ENCODE measurements at regions not wholly inside any gene's neighbourhood (a gene's known extent, or its start where the extent isn't known, plus 50 kb on each side); places are given as distances from the start of the nearest gene placed in this dataset.
"Not testable (repeated sequence)": the region's sequence is repeated elsewhere in the genome, so short reads cannot be mapped to it uniquely, and the experiment has no call there.

DNA sequence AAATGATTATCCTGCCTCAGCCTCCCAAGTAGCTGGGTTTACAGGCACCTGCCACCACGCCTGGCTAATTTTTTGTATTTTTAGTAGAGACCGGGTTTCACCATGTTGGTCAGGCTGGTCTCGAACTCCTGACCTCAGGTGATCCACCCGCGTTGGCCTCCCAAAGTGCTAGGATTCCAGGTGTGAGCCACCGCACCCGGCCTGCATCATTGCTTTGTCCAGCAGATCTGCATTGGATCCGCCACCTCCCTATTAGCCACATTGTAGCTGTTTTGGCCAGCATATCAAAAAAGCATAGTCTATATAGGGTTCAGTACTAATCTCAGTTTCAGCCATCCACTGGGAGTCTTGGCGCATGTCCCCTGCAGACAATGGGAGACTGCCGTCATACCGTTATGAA lies 194.6 kb upstream of the SHH start:
- DNase-seq (ENCODE audit: low spot score): not testable (repeated sequence)

DNA sequence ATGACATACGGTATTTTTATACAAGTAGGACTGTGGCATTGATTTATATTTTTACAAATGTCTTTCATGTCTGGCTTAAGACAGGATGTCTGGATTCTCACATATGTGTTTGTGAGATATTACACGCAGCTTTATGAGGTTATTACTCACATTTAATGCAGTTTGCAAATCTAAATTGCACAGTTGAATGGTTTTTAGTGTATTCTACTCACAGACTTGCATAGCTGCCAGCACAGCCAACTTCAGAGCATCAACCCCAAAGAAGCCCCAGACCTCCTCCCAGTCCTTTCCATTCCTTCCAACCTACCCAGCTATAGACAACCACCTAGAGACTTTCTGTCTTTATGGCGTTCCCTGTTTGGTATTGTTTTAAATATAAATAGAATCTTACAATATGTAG lies 193.8 kb upstream of the SHH start:
- DNase-seq (ENCODE audit: low spot score): no peak

DNA sequence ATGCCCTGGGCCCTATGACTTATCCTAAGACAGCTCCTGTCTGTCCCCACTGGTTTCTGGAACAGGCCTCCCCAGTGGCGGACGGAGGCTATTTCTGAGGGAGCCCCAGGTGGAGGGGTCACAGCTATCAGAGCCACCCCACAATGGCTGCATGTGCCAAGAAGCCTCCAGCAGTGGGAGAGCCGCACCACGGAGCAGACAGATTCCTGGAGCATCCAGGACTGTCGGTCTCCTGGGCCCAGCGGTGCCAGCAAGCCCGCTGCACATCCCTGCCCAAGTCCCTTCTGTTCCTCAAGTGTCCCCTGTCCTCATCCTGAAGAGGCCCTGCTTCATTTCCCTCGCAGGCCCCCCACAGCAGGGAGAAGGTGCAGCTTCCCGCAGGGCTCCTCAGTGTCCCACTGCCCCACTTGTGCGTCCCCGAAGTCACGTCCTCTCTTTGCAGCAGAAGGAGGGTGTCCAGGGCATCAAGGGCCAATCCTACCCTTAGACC lies 193.0 kb upstream of the SHH start:
- DNase-seq (ENCODE audit: low spot score): no peak

DNA sequence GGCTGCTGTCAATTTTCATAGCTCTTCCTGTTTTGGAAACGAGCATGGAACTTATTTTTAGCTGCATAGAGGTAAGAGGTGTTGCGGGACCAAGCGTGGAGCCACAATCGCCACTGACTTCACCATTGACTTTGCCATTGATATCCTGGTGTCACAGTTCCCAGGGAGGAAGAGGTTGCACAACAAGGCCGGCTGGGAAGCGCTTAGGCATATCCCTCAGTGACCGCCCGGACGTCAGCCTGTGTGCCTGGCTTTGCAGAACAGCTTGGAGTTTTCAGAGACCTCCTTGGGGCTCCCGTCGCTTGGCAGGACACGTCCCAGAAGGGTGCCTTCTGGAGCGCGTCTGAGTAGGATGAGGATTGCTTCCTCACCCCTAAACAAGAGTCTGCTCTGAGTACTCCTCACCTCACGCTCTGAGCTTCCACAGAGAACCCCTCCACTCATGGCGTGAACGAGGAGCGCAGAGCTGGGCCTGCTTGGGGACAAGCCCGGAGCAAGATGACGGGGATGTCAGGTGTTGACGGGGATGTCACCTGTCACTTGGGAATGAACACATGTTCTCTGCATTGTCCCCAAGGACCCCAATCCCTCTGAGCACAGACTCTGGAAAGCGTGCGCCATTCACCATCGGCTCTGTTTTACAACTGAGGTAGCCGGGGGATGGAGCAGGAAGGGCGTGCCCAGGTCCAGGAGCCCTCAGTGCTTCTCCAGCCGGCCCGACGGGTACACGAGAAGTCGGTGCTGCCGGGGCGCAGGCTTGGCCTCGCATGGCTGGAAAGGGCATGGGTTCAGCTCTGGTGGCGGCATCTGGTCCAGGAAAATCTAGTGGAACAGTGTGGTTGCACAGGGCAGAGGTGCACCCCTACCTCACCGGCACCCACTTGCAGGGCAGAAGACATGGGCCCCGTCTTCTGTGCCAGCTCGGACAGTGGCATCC lies 192.3 kb upstream of the SHH start:
- DNase-seq (ENCODE audit: low spot score): no peak

DNA sequence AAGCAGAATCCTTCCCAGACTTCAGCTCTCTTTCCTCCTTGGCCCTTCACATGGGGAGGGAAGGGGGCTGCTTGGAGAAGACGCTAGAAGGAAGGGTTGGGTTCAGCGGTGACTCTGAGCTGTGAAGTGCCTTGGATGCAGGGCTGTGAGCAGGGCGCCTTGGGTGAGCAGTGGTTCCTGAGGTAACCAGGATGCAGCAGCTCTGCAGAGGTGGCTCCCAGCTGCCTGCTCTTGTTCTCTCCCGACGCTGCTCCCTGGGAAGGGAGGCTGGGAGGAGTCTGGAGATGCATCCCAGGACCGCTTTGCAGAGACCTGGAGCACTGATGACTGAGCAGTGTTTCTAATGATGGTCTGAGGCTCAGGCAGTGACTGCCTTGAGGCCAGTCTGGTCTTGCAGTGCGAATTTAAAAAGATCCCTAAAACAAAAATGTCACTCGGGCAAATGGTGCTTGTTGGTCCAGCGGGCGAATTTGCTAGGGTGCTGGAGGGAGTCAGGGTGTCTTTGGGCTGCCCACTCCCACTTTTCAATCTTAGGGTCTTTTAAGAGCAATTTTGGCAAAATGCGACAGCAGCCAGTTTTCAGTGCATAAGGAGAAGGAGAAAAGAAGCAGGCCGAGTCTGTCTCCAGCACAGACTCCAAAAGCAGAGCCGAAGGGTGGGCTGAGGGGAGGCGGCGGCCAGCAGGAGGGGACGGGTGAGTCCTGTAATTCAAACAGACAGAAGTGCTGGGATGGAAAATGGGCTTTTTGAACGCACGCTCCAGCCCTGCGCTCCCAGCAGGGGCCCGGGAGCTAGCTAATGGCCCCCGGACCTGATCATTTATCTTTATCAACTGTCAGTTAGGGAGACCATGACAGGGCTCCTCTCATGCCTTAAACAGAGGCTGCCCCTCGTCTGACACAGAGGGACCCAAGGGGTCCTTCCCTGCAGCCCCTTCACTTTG lies 191.2 kb upstream of the SHH start:
- no peak for DNase-seq (ENCODE audit: low spot score)

DNA sequence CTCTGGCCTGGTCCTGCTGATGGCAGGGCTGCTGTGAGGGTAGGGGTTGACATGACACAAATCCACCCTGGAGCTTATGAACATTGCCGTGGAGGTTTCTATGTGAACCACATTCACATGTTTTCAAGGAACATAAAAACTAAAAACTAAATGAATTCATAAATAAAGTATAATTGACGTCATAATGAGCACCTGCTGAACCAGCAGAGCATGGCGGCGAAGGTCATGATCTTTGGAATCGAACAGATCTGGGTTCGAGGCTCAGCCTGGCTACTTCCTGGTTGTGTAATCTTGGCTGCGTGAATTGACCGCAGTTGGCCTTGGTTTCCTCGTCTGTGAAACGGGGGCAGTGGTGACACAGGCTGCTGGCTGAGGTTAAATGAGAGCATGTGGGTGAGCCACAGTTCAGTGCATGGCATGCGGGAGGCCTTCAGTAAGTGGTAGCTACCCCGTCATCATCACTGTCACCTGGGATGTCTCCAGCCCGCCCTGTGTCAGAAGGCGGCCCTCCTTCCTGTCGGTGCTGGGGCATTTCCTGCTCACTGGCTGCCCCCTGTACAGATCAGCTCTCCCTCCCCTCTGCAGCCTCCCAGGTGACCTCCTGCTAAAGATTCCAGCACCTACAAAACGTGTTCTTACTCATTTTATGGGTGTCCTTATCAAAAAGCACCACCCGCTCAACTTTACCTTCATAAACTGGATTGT lies 190.3 kb upstream of the SHH start:
- no peak for DNase-seq (ENCODE audit: low spot score)

DNA sequence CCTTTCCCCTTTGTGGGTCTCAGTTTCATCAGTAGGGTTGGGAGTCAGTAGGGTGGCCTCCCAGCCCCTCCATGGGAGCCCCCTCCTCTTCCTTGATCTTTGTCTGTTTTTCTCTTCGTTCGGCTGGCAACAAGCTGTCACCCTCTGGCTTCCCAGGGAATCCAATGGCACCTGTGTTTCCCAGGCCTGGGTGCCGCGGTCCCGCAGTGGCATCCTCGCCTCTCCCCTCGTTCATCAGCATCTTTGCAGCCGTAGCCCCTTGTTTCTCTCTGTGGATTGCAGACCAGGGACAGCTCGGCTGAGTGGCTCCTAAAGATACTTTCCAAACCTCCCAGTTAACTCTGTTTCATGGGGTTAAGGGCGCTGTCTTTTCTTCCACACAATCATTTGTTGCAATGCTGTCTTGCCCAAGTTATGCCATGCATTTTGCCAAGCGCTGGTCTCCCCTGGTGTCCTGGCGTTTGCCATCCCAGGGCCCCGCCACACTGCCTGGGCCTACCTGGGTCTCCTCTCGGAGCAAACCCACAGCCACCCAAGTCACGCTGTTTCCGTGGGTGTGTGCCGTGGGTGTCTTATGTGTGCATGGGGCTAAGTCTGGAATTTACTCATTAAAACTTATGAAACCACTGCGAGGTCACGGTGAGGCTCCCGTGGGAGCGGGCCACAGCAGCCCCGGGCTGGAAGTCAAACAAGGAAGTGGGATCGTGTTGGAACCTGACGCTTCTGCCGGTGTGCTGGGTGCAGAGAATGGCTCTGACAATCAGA lies 189.4 kb upstream of the SHH start:
- no peak for DNase-seq (ENCODE audit: low spot score)

DNA sequence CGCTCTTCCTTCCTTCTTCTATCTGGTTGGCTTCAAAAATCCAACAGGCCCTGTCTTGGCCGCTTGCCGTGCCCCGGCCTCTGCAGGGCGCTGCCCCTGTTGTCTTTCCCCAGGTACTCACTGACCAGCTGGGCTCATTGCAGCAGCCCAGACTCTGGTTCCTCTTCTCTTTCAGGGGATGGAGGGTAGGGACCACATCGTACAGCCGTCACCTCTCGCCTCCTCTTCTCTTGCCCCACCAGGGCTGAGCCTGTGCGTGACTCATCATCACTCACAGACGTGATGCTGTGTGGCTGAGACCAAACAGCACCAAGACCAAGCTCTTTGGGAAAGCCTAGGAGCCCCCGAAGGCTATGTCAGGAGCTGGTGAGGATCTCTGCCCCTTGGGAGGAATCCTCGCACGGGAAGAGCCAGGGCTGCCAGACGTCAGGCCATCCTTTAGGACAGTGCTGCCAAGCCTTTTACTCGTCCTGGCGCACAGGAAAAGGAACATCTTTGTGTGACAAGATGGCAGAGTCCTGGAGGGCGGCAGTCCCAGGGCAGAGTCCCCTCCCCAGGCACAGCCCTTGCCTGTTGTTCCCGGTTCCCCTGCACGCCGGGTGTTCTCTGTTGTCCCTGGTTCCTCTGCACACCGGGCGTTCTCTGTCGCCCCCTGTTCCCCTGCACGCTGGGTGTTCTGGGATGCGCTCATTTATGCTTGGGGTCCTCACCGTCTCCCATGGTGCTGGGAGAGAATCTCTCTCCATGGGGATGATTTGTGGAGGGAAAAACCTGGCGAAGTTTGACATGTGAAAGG lies 188.5 kb upstream of the SHH start:
- DNase-seq (ENCODE audit: low spot score): no peak

DNA sequence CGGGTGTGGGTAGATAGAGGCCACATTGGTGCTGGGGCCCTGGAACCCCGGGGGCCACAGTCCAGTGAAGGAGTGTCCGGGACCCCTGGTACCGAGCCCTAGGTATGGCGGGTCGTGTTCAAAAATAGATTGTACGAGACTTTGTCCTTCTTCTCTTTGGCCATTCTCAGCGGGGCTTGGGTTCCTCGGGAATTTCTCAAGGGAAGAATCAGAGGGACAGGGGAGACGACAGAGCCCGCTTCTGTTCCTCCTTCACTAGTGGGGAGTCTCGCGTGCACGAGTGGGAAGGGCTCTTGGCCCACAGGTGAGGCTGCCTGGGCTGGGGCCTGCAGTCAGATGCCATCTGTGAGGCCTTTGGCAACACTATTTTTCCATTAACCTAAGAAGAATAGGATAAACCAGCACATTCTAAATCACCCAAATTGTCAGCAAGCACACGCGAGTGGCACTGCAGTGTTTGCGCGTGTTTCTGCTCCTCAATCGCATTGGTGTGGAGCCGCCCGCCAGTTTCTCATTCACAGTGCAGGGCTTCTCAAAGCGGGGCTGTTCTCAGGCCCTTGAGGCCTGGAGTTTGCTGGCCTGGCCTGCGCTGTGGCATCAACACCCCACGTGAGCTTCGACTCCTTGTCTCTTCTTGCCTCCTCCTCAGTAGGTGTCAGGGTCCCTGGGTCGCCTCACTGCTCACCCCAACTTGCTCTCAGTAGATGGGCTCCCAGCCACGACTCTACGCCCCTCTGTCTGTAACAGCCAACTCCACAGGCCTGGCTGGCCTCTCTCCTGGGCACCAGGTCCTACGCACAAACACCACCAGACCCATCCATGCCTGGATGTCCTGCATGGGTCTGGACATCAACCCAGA lies 187.6 kb upstream of the SHH start:
- DNase-seq (ENCODE audit: low spot score): no peak

DNA sequence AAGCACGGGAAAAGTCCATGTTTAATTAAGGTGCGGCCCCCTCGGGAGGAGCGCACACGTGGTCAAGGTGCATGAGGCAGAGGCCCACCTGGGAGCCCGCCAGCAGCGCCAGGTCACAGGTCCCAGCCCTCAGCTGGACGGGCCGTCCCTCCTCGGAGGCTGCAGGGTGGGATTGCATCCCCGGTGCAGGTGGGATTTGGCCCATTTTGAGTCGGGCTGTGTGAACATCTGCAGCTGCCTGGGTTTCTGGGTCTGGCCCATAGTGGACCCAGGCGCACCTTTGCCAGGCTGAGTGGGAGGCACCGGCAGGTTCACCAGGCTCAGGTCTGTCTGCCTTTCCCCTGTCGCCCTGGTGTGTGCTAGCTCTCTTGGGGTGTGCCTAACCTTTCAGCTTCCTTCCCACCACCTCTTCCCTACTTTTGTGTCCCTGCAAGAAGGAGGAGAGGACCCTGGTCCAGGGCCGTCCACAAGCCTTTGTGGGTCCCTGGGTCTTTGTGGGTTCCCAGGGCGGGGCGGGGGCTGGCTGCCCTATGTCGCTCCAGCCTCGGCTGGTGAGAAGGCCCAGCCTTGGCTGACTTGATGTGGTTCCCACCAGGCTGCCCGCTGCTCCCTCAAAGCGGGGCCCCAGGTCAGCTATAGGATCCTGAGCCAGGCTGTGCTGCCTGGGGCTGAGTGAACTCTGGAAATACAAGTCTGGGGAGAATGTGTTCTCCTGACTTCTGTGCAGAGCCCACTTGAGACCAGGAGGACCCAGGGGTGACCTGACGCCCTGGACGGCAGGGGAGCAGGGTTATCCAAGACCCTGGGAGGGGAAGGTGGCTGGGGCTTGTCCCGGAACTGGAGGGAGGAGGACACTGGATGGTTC lies 186.7 kb upstream of the SHH start:
- no peak for DNase-seq (ENCODE audit: low spot score)

DNA sequence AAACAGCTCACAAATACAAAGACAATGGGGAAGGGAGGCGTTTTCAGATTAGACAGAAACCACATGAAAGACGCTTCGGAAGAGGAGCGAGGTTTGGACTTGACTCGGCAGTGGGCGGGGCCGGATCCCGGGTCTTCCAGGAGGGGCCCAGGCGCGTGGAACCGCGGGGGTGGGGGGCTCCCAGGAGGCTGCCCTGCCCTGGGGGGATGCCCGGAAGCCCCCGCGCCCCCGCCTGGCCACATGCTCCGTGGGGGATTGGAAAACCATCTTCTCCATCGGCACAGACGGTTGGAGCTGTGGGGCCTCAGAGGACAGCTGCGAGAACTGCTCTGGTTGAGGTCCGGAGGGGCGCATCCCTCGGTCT lies 186.0 kb upstream of the SHH start:
- no peak for DNase-seq (ENCODE audit: low spot score)

DNA sequence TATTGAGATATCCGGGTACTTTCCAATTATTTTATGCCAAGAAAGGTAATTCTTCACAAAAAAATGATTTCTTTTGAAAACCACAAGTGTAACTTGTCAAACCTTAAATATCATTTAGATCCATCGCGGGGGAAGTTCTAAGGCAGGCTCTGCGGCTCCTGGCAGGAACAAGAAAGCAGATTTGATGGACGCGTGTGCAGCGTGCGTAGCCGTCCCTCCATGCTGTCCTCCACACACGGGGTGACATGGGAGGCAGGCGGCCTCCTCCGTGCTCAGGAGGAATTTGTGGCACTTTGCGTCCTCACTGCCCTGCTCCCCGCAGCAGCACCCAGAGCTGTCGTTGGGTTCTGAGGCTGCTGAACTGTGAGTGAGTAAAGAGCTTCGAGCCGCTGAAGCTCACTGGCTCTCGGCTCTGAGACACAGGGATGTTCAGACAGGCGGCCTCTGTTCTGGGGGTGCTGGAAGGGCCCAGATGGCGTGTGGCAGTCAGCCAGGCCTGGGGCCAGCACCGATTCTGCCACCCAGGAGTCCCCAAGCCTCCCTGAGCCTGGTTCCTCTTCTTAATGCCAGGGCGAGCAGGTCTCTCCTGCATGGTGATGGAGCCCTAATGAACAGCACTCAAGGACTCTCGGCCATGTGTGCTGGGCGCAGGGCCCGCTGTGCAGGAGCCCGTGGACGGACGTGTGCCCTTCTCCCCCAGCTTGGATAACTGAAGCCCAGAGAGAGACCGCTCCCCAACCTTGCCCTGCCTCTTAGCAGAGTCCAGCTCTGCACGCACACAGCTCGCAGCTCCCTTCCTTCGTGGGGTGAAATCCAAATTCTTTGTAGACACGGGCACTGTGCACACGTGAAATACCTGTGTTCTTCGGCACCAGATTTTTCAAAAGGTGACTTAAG lies 185.4 kb upstream of the SHH start:
- DNase-seq (ENCODE audit: low spot score): no peak

DNA sequence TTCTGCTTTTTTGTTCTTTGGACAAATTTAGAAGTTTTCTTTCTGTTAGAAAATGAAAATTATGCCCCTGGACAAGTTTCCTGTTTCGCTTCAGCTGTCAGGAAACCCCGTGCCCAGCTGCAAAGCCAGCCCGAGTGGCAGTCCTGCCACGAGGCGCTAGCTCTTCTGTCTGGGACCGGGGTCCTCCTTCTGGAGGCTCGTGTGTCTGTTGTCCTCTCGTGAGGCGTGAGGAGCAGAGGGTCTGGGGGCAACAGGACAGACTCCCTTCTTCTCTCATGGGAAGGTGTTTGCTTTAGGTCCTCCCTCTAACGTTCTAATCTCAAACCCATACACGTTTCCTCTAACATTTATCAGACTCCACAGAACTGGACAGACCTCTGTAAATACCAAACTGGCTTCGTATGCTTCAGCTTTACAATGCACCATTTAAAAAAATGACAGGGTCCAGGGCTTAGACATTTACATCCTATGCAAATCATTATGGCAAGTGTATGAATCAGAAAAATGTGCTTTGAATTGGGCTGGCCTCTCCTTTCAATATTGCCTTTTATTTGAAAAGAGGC lies 184.5 kb upstream of the SHH start:
- no peak for DNase-seq (ENCODE audit: low spot score)

DNA sequence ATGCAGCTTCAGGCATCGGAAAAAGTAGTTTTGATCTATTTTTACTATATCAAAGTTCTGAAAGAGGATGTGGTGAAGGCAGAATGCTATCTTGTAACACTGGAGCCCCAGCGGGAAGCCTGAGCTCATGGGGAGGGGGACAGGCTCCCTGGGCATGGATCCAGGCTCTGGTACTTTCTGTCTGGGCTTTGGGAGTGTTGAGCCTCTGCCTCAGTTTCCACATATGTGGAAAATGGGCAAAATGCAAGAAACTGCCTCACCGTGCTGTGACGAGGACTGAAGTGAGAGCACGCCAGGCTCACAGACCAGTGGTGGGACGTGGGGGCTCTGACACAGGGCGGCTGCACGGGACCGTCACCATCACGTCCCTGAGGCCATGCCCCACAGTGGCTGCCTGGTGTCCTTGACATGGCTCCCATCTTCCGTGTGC lies 182.9 kb upstream of the SHH start:
- no peak for DNase-seq (ENCODE audit: low spot score)

DNA sequence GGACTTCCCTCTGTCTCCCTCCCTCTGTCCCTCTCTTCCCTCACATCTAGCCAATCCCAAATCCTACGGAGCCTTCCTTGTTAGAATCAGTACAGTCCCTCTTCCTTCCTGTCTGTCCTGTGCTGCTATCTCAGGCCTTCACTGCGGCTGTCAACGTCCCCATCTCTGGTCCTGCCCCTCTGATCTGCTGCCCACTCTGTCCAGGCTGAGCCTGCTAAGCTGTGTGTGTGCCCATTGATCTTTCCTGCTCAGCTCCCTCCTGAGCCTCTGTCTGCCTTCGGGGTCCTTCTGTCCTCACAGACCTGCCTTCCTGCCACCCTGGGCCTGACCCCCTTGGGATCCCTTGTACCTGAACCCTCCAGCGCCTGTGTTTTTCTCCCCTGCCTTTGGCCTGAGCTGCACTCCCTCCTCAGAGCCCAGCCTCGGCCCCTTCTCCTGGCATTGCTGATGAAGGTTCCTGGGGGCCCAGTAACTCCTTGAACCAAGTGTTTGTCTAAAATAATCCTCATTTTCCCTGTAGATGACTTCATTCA lies 182.1 kb upstream of the SHH start:
- no peak for DNase-seq (ENCODE audit: low spot score)

DNA sequence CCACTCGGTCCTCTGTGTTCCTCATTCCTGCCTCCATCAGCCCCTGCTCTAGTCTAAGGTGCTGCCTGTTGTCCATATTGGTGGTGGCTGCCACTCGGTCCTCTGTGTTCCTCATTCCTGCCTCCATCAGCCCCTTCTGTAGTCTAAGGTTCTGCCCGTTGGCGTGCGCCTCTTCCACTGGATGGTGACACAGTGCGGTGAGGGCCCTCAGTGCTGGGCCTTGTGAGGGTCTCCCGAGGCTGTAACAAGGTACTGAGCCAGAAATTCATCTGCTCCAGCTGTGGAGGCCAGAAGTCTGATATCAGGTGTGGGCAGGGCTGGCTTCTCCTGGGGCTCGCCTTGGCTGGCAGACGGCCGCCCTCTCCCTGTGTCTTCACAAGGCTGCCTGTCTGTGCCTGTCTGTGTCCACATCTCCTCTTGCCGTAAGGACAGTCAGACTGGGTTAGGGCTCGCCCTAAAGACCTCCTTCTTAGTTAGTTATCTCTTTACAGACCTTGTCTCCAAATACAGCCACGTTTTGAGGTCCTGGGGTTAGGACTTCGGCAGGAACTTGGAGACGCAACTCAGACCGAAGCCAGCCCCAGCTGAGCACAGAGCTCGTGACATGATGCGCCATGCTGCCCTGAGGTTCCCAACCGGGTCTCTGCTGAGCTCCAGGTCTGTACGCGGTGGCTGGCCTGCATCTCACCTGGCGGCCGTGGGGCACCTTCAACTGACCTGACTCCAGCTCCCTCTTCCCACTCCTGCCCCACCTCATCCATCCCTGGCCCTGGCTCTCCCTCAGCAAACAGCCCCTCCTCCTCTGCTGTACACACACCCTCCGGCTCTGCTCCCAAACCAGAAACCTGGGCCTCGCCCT lies 181.4 kb upstream of the SHH start:
- no peak for DNase-seq (ENCODE audit: low spot score)

Measured in CD4-positive, alpha-beta T cell treated with Interleukin-15 for 4 hours (primary cell).